Fibroblast of the aortic adventitia (primary cell): ENCODE measurements at regions not wholly inside any gene's neighbourhood (a gene's known extent, or its start where the extent isn't known, plus 50 kb on each side); places are given as distances from the start of the nearest gene placed in this dataset.

Experiments
- DNase-seq: peaks from one replicate; pipeline ENCODE4 v3.0.0-alpha.2; 2010; ENCODE audit warnings: low read depth
- H3K4me3 ChIP-seq: 2 replicates; pipeline ENCODE4 v1.5.1; 2011; ENCODE audit warnings: low read depth, mild to moderate bottlenecking, control low read depth, low read length, moderate library complexity
- CTCF ChIP-seq: IDR thresholded peaks from 2 replicates; pipeline ENCODE4 v1.5.1; 2011; ENCODE audit warnings: mild to moderate bottlenecking, low read length, control low read depth, inconsistent platforms; ENCODE audit not compliant: insufficient read depth

GRCh38 chr20:21003902-21004301 lies 102.3 kb downstream of the LINC00237 start:
- no peak overlapping the region for H3K4me3 ChIP-seq
- TF ChIP-seq CTCF, result no peak
- no peak for DNase-seq

GRCh38 chr20:21002486-21002885 lies 103.7 kb downstream of the LINC00237 start:
- no peak for DNase-seq

GRCh38 chr20:20993372-20993771 lies 112.8 kb downstream of the LINC00237 start:
- no peak overlapping the region for H3K4me3 ChIP-seq
- no peak for TF ChIP-seq CTCF
- no peak for DNase-seq

More at GRCh38 chr20:21002486-21002885, 103.7 kb downstream of the LINC00237 start:
- TF ChIP-seq CTCF, result no peak
- H3K4me3 ChIP-seq, result no peak overlapping the region

GRCh38 chr20:20992686-20993360 lies 113.3 kb downstream of the LINC00237 start:
- TF ChIP-seq CTCF, result no peak
- H3K4me3 ChIP-seq, result no peak overlapping the region
- no peak for DNase-seq

- DNase-seq, result no peak
- TF ChIP-seq CTCF, result no peak
- no peak overlapping the region for H3K4me3 ChIP-seq
Measured at GRCh38 chr20:20992277-20992676, 113.9 kb downstream of the LINC00237 start.

GRCh38 chr20:20989081-20989480 lies 117.1 kb downstream of the LINC00237 start:
- no peak for DNase-seq
- TF ChIP-seq CTCF, result no peak

GRCh38 chr20:20979934-20980333 lies 126.2 kb downstream of the LINC00237 start:
- no peak for TF ChIP-seq CTCF
- no peak for DNase-seq
- H3K4me3 ChIP-seq, result no peak overlapping the region

More at GRCh38 chr20:20989081-20989480, 117.1 kb downstream of the LINC00237 start:
- H3K4me3 ChIP-seq, result no peak overlapping the region
